ENCODE measurements at regions not wholly inside any gene's neighbourhood (a gene's known extent, or its start where the extent isn't known, plus 50 kb on each side); places are given as distances from the start of the nearest gene placed in this dataset.

DNA sequence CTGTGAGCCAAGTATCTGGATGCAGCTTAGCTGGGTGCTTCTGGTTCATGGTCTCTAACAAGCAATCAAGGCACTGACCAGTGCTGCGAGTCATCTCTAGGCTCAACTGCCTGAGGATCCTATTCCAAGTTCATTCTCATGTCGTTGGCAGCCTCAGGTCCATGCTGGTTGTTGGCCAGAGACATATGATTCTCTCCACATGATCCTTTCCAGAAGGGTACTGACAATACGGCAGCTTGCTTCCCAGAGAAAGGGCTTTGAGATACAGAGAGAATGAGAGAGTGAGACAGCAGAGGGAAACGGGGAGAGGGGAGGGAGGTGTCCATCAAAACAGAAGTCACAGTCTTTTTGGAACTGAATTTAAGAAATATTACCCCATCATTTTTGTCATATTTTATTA is 405.6 kb downstream of the XPNPEP1 start:
- Histone ChIP-seq H3K27me3 (peaks cover 0 to 4% (median 0%) of the 10 kb centered on the region in 9 donors), H3K4me3 (no peak overlapping the region), H3K9me3 (peaks cover 0 to 10% (median 0%) of the 10 kb centered on the region in 12 donors), H3K36me3 (no peaks in the 10 kb centered on the region), H3K27ac (no peak overlapping the region), H3K4me1 (no peaks in the 10 kb centered on the region)
- ATAC-seq: no peak
- no peak for DNase-seq
- TF ChIP-seq, protein P1, sequence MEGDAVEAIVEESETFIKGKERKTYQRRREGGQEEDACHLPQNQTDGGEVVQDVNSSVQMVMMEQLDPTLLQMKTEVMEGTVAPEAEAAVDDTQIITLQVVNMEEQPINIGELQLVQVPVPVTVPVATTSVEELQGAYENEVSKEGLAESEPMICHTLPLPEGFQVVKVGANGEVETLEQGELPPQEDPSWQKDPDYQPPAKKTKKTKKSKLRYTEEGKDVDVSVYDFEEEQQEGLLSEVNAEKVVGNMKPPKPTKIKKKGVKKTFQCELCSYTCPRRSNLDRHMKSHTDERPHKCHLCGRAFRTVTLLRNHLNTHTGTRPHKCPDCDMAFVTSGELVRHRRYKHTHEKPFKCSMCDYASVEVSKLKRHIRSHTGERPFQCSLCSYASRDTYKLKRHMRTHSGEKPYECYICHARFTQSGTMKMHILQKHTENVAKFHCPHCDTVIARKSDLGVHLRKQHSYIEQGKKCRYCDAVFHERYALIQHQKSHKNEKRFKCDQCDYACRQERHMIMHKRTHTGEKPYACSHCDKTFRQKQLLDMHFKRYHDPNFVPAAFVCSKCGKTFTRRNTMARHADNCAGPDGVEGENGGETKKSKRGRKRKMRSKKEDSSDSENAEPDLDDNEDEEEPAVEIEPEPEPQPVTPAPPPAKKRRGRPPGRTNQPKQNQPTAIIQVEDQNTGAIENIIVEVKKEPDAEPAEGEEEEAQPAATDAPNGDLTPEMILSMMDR (IDR thresholded peaks at IDR 0.05): no peak
- no peak for TF ChIP-seq POLR2A (IDR thresholded peaks at IDR 0.05)
- 55 to 62% (median 55%) methylated on average over 4 of the region's 4 CpGs for WGBS, 4 donors
- intact Hi-C loops (cut with DNase I): no loop called here

DNA sequence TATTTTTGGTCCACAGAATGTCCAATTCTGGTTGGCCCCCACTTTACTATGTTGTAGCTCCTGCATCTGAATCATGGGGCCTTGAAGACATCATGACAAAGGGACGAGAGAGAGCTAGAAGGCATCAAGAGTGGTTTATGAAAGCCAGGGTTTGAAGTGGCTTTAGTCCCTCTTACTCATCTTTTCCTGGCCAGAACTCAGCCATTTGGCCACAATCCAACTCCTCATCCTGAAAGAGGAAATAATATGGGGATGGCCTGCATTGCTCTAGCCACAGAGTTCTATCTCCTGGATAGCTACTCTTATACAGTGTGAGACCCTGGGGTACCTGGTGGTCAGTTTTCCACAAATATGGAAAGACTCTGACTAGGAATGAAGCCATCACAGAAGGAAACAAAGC is 418.9 kb downstream of the XPNPEP1 start:
- ATAC-seq: no peak
- no peak for DNase-seq
- Histone ChIP-seq H3K4me3 (no peak overlapping the region), H3K9me3 (peaks cover 0 to 16% (median 0%) of the 10 kb centered on the region in 12 donors), H3K27ac (no peak overlapping the region), H3K27me3 (no peaks in the 10 kb centered on the region), H3K4me1 (no peaks in the 10 kb centered on the region), H3K36me3 (no peaks in the 10 kb centered on the region)
- intact Hi-C loops (cut with DNase I): no loop called here
- 0 to 38% (median 15%) methylated on average over 1 of the region's 1 CpG for WGBS, 4 donors
- TF ChIP-seq POLR2A (IDR thresholded peaks at IDR 0.05): no peak
- TF ChIP-seq, protein P1 (IDR thresholded peaks at IDR 0.05): no peak

DNA sequence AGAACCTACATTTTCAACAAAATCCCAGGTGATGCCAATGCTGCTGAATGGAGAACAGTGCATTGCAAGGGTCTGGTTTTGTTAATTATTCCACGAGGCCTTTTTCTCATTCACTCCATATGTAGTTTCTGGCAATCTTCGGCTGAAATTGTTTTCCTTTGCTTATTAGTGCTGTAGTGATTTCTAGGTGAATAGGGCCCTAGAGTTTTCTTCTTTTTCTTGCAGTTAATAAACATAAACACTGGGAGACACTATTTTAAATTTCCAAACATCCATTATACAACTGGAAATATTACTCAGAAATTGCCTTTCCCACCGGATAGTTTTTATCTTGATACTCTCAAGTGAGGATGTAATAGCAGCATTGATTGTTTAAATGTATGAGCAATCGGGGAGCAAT is 435.6 kb downstream of the XPNPEP1 start:
- Histone ChIP-seq H3K36me3 (no peaks in the 10 kb centered on the region), H3K9me3 (peaks cover 0 to 5% (median 0%) of the 10 kb centered on the region in 12 donors), H3K27me3 (no peaks in the 10 kb centered on the region), H3K27ac (no peak overlapping the region), H3K4me1 (no peaks in the 10 kb centered on the region), H3K4me3 (no peak overlapping the region)
- WGBS, 4 donors: 75 to 80% (median 79%) methylated on average over 4 of the region's 4 CpGs
- no peak for TF ChIP-seq POLR2A (IDR thresholded peaks at IDR 0.05)
- TF ChIP-seq, protein P1 (IDR thresholded peaks at IDR 0.05): no peak
- intact Hi-C loops (cut with DNase I): no loop called here
- ATAC-seq: no peak
- no peak for DNase-seq

DNA sequence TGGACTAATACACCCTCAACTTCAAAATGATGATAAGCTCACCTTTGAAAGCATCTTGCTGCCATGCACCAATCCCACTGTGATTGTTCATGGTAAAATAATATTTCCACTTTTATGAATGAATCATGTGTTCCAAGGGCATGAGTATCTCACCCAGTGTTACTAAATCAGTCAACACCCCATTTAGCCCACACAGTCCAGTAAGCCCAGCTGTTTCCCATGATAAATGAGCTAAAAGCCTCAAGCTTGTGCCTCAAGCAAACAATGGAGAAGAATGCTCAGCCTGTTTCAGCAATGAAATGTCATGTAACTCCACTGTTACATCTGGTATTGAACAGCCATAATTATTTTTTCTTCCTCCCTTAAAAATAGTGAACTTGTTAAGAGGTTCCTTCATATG is 442.5 kb downstream of the XPNPEP1 start:
- no peak for DNase-seq
- Histone ChIP-seq H3K4me3 (no peak overlapping the region), H3K9me3 (peaks cover 0 to 3% (median 0%) of the 10 kb centered on the region in 12 donors), H3K27me3 (peaks cover 0 to 3% (median 0%) of the 10 kb centered on the region in 9 donors), H3K27ac (no peak overlapping the region), H3K4me1 (no peaks in the 10 kb centered on the region), H3K36me3 (no peaks in the 10 kb centered on the region)
- TF ChIP-seq, protein P1 (IDR thresholded peaks at IDR 0.05): no peak
- no peak for TF ChIP-seq POLR2A (IDR thresholded peaks at IDR 0.05)
- intact Hi-C loops (cut with DNase I): no loop called here
- ATAC-seq: no peak

All from heart left ventricle (tissue), 16 donors.